GM19438 (cell line): ENCODE measurements at regions not wholly inside any gene's neighbourhood (a gene's known extent, or its start where the extent isn't known, plus 50 kb on each side); places are given as distances from the start of the nearest gene placed in this dataset.

ENCODE experiments used
- ATAC-seq: cut with Tn5 transposase; IDR thresholded peaks from one replicate; pipeline ENCODE4 v1.9.1; 2021; ENCODE audit warnings: low read depth; ENCODE audit not compliant: unreplicated experiment

DNA sequence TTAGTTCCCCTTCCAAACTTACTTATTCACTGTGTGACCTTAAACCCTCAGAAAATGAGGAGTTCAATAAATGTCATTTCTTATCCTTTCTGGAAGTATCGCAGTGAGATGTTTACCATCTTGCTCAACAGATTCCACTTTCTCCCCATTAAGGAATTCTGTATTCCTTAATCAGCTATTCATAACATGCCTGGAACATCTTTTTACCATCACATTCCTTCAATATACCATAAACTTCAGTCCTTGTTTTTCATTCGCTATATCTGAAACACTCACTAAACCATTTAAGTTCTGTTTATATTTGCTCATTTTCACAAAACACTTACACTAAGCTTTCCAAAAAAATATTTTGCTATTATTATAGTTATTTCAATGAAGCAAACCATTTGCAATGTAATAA lies 1158.6 kb downstream of the CDH12 start:
- ATAC-seq = no peak

DNA sequence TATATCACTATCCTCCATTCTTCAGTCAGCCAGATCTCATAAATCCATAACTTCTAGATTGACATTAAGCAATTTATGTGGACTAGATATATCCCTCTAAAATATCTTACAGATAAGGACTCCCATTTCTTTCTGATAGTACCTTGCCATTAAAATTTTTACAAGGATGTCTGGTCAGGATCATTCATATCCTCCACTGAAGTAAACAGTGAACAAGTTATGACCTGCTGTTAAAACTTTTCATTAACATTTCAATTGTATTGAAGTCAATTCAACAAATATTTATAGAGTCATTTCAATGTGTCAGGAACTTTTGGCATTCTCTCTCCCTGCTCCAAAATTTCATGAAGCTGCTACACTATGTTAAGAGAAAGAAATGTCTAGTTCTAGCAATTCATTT lies 1159.6 kb downstream of the CDH12 start:
- ATAC-seq = no peak

DNA sequence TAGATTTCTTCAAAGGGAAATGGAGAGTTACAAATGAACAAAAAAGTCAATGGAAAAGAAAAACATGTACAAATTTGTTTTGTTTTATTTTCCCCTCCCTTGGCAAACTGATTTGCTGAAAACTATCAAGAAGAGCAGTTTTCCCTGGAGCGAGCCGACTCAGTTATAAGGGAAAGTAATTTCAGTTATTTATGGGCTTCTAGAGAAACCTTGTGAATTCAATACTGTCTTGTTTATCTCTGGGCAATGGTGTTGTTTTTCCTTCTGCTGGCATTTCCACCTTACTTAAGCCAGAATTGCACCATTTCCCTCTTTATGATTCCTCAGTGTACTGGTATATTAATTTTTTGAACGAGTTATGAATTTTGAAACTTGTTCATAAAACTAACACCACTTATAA lies 1163.6 kb downstream of the CDH12 start:
- ATAC-seq = no peak

DNA sequence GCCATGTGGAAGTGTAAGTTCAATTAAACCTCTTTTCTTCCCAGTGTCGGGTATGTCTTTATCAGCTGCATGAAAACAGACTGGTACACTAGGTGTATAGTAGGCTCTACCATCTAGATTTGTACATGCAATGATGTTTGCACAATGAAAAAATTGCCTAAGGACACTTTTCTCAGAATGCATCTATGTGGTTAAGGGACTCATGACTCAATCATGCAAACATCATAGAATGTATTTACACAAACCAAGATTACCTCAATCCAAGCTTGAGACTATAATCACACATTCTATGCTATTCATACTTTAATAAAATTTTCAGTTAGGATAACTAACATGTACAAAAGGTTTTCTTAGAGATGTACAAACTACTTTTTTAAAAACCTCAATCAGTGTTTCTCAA lies 1164.5 kb downstream of the CDH12 start:
- ATAC-seq = no peak

DNA sequence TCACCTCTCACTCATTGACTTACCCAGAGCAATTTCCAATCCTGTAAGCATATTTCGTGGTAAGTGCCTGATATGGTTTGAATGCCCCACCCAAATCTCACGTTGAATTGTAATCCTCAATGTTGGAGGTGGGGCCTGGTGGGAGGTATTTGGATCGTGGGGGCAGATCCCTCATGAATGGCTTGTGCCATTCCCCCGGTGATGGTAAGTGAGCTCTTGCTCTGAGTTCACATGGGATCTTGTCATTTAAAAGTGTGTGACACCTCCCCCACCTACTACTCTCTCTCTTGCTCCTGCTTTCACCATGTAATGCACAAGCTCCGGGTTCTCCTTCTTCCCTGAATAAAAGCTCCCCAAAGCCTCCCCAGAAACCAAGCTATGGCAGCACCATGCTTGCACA lies 1165.5 kb downstream of the CDH12 start:
- no peak for ATAC-seq

DNA sequence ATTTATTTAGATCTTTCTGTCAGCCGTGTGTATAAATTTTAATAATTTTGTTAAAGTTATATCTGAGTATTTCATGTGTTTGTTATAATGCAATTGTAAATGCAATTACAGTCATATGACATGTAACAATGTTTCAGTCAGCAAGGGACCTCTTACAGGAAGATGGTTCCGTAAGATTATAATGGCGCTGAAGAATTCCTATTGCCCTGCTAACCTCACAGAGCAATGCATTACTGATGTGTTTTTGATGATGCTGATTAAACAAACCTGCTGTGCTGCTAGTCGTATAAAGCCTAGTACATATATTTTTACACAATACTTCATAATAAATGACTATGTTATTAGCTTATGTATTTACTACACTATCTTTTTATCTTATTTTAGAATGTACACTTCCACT lies 1166.4 kb downstream of the CDH12 start:
- no peak for ATAC-seq

DNA sequence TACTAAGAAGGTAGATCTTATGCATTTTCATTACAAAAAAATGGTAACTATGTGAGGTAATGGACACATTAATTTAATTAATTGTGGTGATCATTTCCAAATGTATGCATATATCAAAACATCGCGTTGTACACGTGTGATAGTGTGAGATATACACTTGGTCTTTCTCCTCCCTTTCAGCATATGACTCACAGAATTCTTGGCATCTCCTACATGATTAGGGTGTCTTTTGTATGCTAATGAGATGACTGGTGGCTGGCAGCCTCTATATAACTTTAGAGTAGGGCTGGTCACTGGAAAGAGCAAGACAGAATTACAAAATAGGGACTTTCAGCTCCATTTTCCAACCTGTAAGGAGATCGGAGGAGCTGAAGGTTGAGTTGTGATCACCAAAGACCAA lies 1167.6 kb downstream of the CDH12 start:
- no peak for ATAC-seq

DNA sequence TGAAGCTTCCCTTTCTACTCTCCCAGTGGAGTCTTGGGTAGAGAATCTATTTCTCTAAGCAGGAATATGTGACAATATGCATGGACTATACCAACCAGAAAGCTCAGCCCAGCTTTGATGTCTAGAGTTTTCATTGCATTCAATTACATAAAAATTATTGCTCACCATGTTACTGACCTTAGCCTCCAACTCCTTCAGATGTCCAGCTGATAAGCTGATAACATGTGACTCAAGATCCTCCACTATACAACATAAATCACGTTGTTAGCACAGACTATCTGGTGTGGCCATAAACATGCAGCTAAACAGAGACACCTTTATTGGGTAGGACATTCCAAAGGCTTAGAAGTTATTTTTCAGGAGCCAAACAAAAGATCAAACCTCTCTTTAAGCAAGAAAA lies 1168.2 kb downstream of the CDH12 start:
- ATAC-seq = no peak

DNA sequence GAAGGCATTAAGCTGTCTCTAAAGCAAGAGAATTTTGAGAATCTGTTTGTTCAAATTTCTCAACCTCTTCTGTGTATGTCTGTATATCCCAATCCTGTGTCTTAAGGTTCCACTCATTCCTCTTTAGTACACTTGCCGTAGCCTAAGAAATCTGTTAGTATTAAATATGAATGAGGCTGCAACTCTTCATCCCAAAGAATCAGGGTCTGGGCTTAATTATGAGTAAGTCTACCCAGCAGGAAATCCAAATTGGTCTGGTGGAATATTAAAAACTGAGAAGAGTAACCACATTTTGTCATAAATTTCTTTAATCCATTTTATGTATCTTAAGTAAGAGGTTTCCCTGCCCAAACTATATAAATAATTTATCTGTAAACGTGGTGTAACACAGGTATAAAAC lies 1171.2 kb downstream of the CDH12 start:
- no peak for ATAC-seq

DNA sequence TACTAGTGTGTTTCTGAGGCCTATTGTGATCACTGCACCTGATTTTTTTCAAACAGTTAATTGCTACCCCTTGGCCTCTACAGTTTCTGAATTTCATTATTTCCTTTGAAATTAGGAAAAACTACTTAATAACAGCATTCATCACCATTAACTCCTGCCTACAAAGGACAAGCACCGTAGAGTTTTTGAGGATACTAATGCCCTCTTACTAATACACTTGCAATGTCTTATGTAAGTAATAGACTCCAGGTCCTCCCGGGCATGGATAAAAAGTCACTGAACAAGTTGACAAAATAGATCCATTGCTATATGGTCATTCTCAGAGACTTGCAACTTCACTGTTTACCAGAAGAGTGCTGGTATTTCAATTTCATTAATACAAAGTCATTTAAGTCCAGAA lies 1172.5 kb downstream of the CDH12 start:
- ATAC-seq = no peak

DNA sequence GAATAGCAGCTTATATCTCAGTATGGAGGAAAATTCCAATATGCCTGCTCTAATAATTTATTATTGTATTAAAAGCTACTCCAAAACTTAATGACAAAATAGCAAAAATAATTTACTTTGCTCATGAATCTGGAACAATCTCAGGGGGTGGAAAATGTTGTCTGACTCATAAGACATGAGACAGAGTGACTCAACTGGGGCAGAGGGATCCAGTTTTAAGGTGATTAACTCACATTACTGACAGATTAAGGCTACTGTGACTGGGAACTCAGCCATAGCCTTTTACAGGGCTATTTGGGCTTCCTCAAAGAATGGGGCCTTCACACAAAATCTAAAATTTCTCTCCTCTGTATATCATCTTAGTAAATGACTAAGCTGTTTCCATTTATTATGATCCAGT lies 1172.9 kb downstream of the CDH12 start:
- no peak for ATAC-seq

DNA sequence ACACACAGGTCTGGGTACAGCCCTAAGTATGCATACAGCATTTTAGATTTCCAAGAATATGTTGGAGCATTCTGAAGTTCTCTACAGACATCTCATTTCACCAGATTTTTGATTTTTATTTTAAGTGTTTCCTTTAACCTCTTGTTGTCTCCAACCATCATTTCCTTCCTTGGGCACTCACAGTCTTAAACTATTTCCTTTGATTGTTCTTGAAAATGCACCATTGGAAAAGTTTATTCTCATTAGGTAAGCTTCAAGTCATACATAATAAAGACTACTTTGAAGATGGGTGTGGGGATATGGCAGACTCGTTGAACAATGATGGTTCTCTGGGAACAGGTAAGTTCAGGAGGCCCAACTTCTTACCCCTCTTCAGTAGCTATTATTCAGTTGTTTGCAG lies 1174.6 kb downstream of the CDH12 start:
- no peak for ATAC-seq

DNA sequence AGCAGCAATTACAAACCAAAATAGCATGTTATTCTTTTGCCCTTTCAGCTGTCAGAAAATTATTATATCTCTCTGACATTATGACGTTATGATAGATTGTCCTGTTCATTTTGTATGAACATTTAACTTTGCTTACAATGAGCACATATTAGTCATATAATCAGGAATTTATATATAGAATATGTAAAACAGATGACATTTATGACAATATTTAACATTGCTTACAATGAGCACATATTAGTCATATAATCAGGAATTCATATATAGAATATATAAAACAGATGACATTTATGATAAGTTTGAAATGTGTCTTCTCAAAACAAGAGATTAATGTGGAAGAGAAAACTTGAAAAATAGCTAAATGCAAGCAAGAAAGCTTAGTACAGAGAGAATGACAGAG lies 1180.2 kb downstream of the CDH12 start:
- no peak for ATAC-seq

DNA sequence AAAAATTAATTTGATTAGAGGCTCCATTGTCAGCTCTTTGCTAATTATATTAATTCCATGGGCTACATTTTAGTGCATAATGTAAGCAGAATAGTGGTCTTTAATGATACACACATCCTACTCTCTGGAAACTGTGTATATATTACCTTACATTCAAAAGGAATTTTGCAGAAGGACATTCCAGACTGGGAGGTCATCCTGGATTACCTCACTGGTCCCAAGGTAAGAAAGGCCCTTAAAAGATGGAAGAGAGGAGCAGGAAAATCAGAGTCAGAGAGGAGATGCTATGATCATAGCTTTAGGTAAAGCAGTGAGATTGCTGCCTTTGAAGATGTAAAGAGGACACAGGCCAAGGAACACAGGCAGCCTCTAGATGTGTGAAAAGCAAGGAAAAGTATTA lies 1180.8 kb downstream of the CDH12 start:
- no peak for ATAC-seq

DNA sequence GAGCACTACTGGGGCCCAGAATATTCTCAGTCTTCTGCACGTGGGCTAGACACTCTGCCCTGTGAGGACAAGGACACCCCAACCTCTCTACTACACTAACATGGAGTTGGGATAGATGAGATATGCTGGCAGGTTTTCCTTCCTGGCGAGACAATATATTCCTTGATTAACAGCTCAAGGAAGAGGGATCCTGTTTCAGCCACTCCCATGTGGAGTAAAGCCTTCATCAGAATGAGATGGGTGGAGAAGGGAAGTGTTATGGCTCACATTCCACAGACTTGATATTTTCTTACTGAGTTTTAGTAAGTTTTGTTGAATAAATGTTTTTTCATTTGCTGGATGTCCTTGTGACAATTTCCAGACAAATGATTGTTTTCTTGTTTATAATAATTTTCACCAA lies 1187.6 kb downstream of the CDH12 start:
- no peak for ATAC-seq

DNA sequence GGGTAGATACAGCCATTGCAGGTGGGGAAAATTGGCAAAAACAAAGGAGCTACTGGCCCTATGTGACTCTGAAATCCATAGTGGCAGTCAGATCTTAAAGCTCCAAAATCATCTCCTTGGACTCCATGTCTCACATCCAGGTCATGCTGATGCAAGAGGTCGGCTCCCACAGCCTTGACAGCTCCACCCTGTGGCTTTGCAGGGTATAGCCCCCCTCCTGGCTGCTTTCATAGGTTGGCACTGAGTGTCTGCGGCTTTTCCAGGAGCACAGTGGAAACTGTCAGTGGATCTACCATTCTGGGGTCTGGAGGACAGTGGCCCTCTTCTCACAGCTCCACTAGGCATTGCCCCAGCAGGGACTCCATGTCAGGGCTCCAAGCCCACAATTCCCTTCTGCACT lies 1190.1 kb downstream of the CDH12 start:
- ATAC-seq = no peak

DNA sequence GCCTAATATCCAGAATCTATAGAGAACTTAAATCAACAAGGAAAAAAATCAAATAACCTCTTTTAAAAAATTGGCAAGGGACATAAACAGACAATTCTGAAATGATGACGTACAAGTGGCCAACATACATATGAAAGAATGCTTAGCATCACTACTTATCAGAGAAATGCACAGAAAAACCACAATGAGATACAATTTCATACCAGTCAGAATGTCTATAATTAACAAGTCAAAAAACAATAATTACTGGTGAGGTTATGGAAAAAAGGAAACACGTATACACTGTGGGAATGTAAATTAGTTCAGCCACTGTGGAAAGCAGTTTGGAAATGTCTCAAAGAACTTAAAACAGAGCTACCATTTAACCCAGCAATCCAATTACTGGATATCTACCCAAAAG lies 1192.0 kb downstream of the CDH12 start:
- no peak for ATAC-seq

DNA sequence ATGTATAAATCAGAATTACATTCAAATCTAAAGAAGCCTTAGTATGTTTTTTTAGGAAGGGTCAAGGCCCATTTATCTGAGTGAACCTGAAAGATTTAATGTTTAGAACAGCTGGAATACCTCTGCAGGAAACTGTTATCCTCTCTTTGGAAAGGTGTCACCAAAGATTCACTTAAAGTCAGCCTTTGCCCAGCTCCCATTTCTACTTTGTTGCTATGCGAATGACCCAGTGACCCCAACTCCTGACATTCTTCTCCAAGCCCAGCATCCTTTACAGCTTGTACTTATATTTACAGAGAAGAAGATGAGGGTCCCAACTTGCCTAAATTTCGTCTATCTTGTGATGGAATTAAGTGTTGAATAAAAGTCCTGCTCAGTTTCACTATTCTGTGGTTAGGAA lies 1198.6 kb downstream of the CDH12 start:
- no peak for ATAC-seq

DNA sequence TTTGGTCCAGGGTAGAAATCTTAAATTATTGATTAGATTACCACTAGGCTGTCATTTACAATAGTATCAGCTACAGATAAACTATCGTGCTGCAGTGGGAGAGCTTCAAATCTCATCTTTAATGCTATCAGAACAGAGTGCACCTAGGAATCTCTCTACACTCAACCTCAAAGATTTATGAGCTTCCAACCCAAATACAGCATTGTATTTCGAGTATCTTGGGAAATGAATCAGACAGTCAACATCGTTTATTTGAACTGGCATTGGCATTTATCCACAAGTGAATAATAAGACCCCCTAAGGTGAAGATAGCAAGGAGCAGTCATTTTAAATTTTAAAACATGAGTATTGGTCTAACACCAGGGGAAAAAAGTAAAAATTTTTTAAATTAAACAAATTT lies 1203.2 kb downstream of the CDH12 start:
- no peak for ATAC-seq

DNA sequence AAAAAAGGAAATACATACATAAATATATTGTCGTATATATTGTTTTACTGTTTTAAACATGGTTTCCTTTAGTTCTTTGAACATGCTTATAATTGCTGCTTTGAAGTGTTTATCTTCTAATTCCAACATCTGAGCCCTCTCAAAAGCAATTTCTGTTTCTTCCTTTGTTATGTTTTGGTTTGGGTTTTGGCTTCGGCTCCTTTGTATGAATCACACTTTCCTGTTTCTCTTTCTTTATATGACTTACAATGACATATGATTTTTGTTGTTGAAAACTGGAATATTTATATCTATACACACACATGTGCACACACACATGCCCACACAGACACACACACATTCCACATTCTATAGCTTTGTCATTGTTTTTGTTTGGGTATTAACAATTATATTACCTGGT lies 1206.7 kb downstream of the CDH12 start:
- no peak for ATAC-seq

DNA sequence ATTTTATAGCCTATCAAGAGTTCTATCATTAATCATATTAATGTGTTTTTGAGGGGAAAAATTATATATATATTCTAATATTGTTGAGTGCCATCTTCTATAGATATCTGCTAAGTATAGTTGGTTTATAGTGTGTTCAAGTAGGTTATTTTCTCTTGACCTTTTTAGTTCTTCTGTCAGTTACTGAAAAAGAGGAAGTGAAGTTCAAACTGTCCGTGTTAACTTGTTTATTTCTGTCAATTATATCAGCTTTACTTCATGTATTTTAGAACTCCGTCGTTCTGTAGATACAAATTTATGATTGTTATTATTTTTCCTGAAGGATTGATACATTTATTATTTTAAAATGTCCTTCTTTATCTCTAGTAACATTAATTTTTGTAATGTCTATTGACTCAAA lies 1209.1 kb downstream of the CDH12 start:
- no peak for ATAC-seq

DNA sequence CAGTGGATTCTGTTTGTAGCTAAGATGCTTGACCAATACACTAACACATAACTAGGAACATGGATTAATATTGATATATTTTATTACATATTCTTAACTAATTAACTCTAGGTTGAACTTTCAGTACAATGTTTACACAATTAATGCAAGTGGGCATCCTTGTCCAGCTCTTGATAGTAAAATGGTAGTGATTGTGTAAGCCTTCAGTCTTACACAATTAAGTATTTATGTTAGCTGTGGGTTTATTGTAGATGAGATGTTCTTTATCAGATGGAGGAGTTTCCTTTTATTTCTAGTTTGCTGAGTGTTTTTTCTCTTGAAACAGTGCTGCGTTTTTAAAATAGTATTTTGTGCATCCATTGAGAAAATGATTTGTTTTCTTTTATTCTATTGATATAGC lies 1210.8 kb downstream of the CDH12 start:
- no peak for ATAC-seq

DNA sequence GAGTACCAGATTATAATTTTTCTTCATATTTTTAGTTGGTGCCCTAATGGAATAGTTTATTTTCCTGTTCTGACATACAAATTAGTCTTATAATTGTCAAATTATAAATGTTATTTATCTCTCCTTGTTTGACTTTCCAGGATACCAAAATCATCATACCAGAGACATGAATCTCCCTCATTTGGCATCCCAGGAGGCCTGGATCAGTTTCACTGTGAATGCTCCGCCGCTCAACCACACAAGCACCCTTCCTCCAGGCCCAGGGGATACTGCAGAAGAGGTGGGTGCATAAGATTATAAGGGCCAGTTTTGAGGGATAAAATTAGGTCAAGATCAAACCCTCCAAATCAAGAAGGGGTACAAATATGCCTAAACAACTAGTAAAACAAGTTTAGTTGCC lies 1229.3 kb downstream of the CDH12 start:
- no peak for ATAC-seq
